H1 (cell line): ENCODE measurements at regions not wholly inside any gene's neighbourhood (a gene's known extent, or its start where the extent isn't known, plus 50 kb on each side); places are given as distances from the start of the nearest gene placed in this dataset.

ENCODE experiments used
- CTCF ChIA-PET: fragments of 300-600 bp; sonication (Branson Sonifier 250); formaldehyde crosslinking; loops from one replicate; lab custom pipeline; 2021; ENCODE audit not compliant: partially characterized antibody; lab: Charles Lee
- POLR2A ChIA-PET: fragments of 300-600 bp; sonication (Branson Sonifier 250); formaldehyde crosslinking; loops from one replicate; lab custom pipeline; 2021; ENCODE audit warnings: inconsistent platforms; ENCODE audit not compliant: partially characterized antibody; lab: Charles Lee
- DNase-seq, 2 experiments: peaks; one replicate each; pipeline versions ENCODE4 v3.0.0 to v3.0.0-alpha.2; 2010 to 2022; ENCODE audit warnings: low spot score in 2 of 2, low read depth in 1 of 2, mixed read lengths in 1 of 2
- FAIRE-seq: peaks from 2 replicates; lab custom pipeline; 2011; peaks lifted over from hg19 to GRCh38; lab: Jason Lieb, UNC
- H2AFZ ChIP-seq: 2 replicates; pipeline ENCODE4 v1.8.1; 2012; ENCODE audit warnings: low read length, inconsistent platforms
- H2AK5ac ChIP-seq: 2 replicates; pipeline ENCODE4 v1.6.1; 2013; ENCODE audit warnings: low read depth, low read length
- H2BK120ac ChIP-seq: replicated peaks from 2 replicates; pipeline ENCODE3; 2013; ENCODE audit warnings: low read depth, low read length, inconsistent platforms
- H2BK12ac ChIP-seq: 2 replicates; pipeline ENCODE4 v1.6.1; 2013; ENCODE audit warnings: low read depth, low read length
- H2BK15ac ChIP-seq: 2 replicates; pipeline ENCODE4 v1.6.1; 2013; ENCODE audit warnings: low read length
- H2BK20ac ChIP-seq: 2 replicates; pipeline ENCODE4 v1.6.1; 2013; ENCODE audit warnings: low read length
- H2BK5ac ChIP-seq: 2 replicates; pipeline ENCODE4 v1.6.1; 2013; ENCODE audit warnings: low read depth, low read length
- H3K14ac ChIP-seq: 2 replicates; pipeline ENCODE4 v1.6.1; 2013; ENCODE audit warnings: inconsistent platforms; ENCODE audit not compliant: insufficient read length
- H3K18ac ChIP-seq: 2 replicates; pipeline ENCODE4 v1.6.1; 2013; ENCODE audit warnings: low read length; ENCODE audit errors: extremely low read depth
- H3K23ac ChIP-seq: 2 replicates; pipeline ENCODE4 v1.6.1; 2013; ENCODE audit warnings: inconsistent platforms; ENCODE audit not compliant: insufficient read length
- H3K23me2 ChIP-seq: 2 replicates; pipeline ENCODE4 v1.6.1; 2013; ENCODE audit warnings: low read depth, low read length
- H3K27ac ChIP-seq: 2 replicates; pipeline ENCODE4 v1.6.1; 2011; ENCODE audit warnings: low read depth, low read length, inconsistent platforms
- H3K27me3 ChIP-seq, 4 experiments: replicated peaks in 1 of 4; 1 replicate in 1 of 4; 2 replicates in 3 of 4; pipeline versions ENCODE4 v1.6.1 to v1.8.1; 2011 to 2013; ENCODE audit warnings: low read length in 3 of 4, mild to moderate bottlenecking in 3 of 4, inconsistent platforms in 2 of 4, mixed read lengths in 2 of 4, moderate library complexity in 1 of 4; ENCODE audit not compliant: control insufficient read depth in 3 of 4, insufficient read depth in 3 of 4; ENCODE audit errors: extremely low read depth in 1 of 4
- H3K36me3 ChIP-seq, 4 experiments: 2 replicates each; pipeline versions ENCODE4 v1.6.1 to v1.8.1; 2011 to 2013; ENCODE audit warnings: mild to moderate bottlenecking in 4 of 4, low read length in 3 of 4, moderate library complexity in 2 of 4, control low read depth in 1 of 4, inconsistent platforms in 1 of 4; ENCODE audit not compliant: insufficient read depth in 4 of 4, control insufficient read depth in 2 of 4
- H3K4ac ChIP-seq: replicated peaks from 2 replicates; pipeline ENCODE3; 2013; ENCODE audit warnings: low read length, low read depth, mixed read lengths, inconsistent platforms; ENCODE audit not compliant: insufficient read length
- H3K4me1 ChIP-seq, 4 experiments: replicated peaks in 1 of 4; 1 replicate in 1 of 4; 2 replicates in 3 of 4; pipeline versions ENCODE4 v1.6.1 to v1.8.1; 2011 to 2013; ENCODE audit warnings: low read length in 3 of 4, inconsistent platforms in 2 of 4, mixed read lengths in 1 of 4; ENCODE audit not compliant: insufficient read depth in 4 of 4, control insufficient read depth in 3 of 4
- H3K4me2 ChIP-seq, 2 experiments: 2 replicates each; pipeline versions ENCODE4 v1.6.1 to v1.8.1; 2011 to 2013; ENCODE audit warnings: low read depth in 2 of 2, low read length in 2 of 2, control low read depth in 1 of 2, inconsistent platforms in 1 of 2, mild to moderate bottlenecking in 1 of 2; ENCODE audit not compliant: insufficient read depth in 1 of 2
- H3K4me3 ChIP-seq, 4 experiments: fragments of 200-600, 300-600 bp in 1 of 4; sonication (generic), shearing (Covaris generic), sonication (Bioruptor Twin) in 1 of 4; 2 replicates each; pipeline versions ENCODE4 v1.5.1 to v1.8.1; 2011 to 2016; ENCODE audit warnings: low read length in 4 of 4, low read depth in 3 of 4, control low read depth in 2 of 4, inconsistent platforms in 2 of 4, mild to moderate bottlenecking in 2 of 4, mixed read lengths in 1 of 4, moderate library complexity in 1 of 4; ENCODE audit not compliant: insufficient read depth in 2 of 4; ENCODE audit errors: extremely low read depth in 1 of 4
- H3K56ac ChIP-seq: replicated peaks from 2 replicates; pipeline ENCODE3; 2013; ENCODE audit warnings: low read depth, mild to moderate bottlenecking, mixed read lengths, low read length, inconsistent platforms; ENCODE audit not compliant: insufficient read length
- H3K79me1 ChIP-seq: 2 replicates; pipeline ENCODE4 v1.6.1; 2013; ENCODE audit warnings: low read depth, low read length, control low read depth
- H3K79me2 ChIP-seq, 2 experiments: 2 replicates each; pipeline versions ENCODE4 v1.6.1 to v1.8.1; 2012 to 2013; ENCODE audit warnings: low read length in 2 of 2, mild to moderate bottlenecking in 2 of 2, inconsistent platforms in 1 of 2; ENCODE audit not compliant: insufficient read depth in 2 of 2, control insufficient read depth in 1 of 2
- H3K9ac ChIP-seq, 4 experiments: replicated peaks in 1 of 4; 1 replicate in 1 of 4; 2 replicates in 3 of 4; pipeline versions ENCODE4 v1.6.1 to v1.8.1; 2011 to 2013; ENCODE audit warnings: low read depth in 3 of 4, low read length in 3 of 4, control low read depth in 2 of 4, mild to moderate bottlenecking in 2 of 4, moderate library complexity in 2 of 4, inconsistent platforms in 1 of 4; ENCODE audit errors: extremely low read depth in 1 of 4
- H3K9me3 ChIP-seq, 2 experiments: 2 replicates each; pipeline versions ENCODE4 v1.6.1 to v1.8.1; 2012 to 2013; ENCODE audit warnings: mild to moderate bottlenecking in 2 of 2, moderate library complexity in 2 of 2, control low read depth in 1 of 2, inconsistent platforms in 1 of 2, low read depth in 1 of 2, low read length in 1 of 2, mixed read lengths in 1 of 2; ENCODE audit not compliant: insufficient read depth in 2 of 2
- H4K20me1 ChIP-seq, 2 experiments: replicated peaks in 1 of 2; 2 replicates each; pipeline versions ENCODE3 to v1.8.1; 2011 to 2013; ENCODE audit warnings: inconsistent platforms in 2 of 2, low read length in 2 of 2, mild to moderate bottlenecking in 1 of 2; ENCODE audit not compliant: insufficient read depth in 2 of 2, control insufficient read depth in 1 of 2
- H4K5ac ChIP-seq: 2 replicates; pipeline ENCODE4 v1.6.1; 2013; ENCODE audit warnings: low read length, low read depth, mixed read lengths, inconsistent platforms; ENCODE audit not compliant: insufficient read length
- H4K8ac ChIP-seq: 2 replicates; pipeline ENCODE4 v1.8.0; 2013; ENCODE audit warnings: mild to moderate bottlenecking, moderate library complexity, low read length, inconsistent platforms; ENCODE audit not compliant: insufficient read depth; ENCODE audit errors: extremely low read depth
- H4K91ac ChIP-seq: replicated peaks from 2 replicates; pipeline ENCODE3; 2013; ENCODE audit warnings: low read length, mixed read lengths, inconsistent platforms; ENCODE audit not compliant: insufficient read length
- ATF3 ChIP-seq: IDR thresholded peaks from 2 replicates; pipeline ENCODE4 v1.6.1; 2011; ENCODE audit warnings: low read depth, mild to moderate bottlenecking, low read length; ENCODE audit not compliant: insufficient read depth
- BRCA1 ChIP-seq: IDR thresholded peaks from 2 replicates; pipeline ENCODE4 v1.6.1; 2012; ENCODE audit warnings: low read depth, low read length, improper control_type of control experiment
- CEBPB ChIP-seq: IDR thresholded peaks from 2 replicates; pipeline ENCODE4 v1.6.1; 2012; ENCODE audit warnings: low read depth, low read length
- CHD1 ChIP-seq: IDR thresholded peaks from 2 replicates; pipeline ENCODE4 v1.6.1; 2012; ENCODE audit warnings: low read depth, low read length, improper control_type of control experiment
- EGR1 ChIP-seq: IDR thresholded peaks from 2 replicates; pipeline ENCODE4 v1.6.1; 2011; ENCODE audit warnings: low read depth, low read length, borderline replicate concordance
- FOSL1 ChIP-seq: IDR thresholded peaks from 2 replicates; pipeline ENCODE4 v1.6.1; 2011; ENCODE audit warnings: mild to moderate bottlenecking, low read depth, low read length, moderate library complexity; ENCODE audit not compliant: insufficient read depth
- JUND ChIP-seq: IDR thresholded peaks from 2 replicates; pipeline ENCODE4 v1.6.1; 2011; ENCODE audit warnings: mild to moderate bottlenecking, improper control_type of control experiment, low read length
- KDM1A ChIP-seq: fragments of 200-600, 300-600 bp; sonication (generic); IDR thresholded peaks from 2 replicates; pipeline ENCODE4 v1.7.1; 2016; ENCODE audit warnings: mild to moderate bottlenecking, low read length, borderline replicate concordance
- KDM5A ChIP-seq: fragments of 200-600 bp; IDR thresholded peaks from 2 replicates; pipeline ENCODE4 v1.7.1; 2012; ENCODE audit warnings: mild to moderate bottlenecking, low read length, inconsistent platforms, mixed read lengths
- POU5F1 ChIP-seq: IDR thresholded peaks from 2 replicates; pipeline ENCODE4 v1.6.1; 2011; ENCODE audit warnings: low read depth, mild to moderate bottlenecking, low read length, moderate library complexity
- SAP30 ChIP-seq: fragments of 300-600 bp; sonication (generic); IDR thresholded peaks from 2 replicates; pipeline ENCODE4 v1.7.1; 2012; ENCODE audit warnings: low read length, moderate library complexity, mild to moderate bottlenecking, inconsistent platforms; ENCODE audit not compliant: insufficient read depth, insufficient replicate concordance
- SIN3A ChIP-seq, 2 experiments: IDR thresholded peaks in 1 of 2; conservative IDR thresholded peaks in 1 of 2; 2 replicates each; pipeline ENCODE4 v1.6.1; 2011 to 2012; ENCODE audit warnings: low read length in 2 of 2, improper control_type of control experiment in 1 of 2, low read depth in 1 of 2, mild to moderate bottlenecking in 1 of 2
- SUZ12 ChIP-seq: fragments of 200-600 bp; sonication (generic); IDR thresholded peaks from 2 replicates; pipeline ENCODE4 v1.6.1; 2012; ENCODE audit warnings: mild to moderate bottlenecking, inconsistent platforms, low read length, moderate library complexity, mixed read lengths
- WGBS, 2 experiments: shearing (Covaris generic) in 1 of 2; methylation state at CpG; one replicate each; pipeline versions ENCODE4 v1.1.6 to v1.1.7; 2013 to 2015; ENCODE audit warnings: low lambda C conversion rate in 2 of 2, mixed read lengths in 2 of 2, inconsistent platforms in 1 of 2, low coverage in 1 of 2, missing lambda C conversion rate in 1 of 2; ENCODE audit not compliant: insufficient replicate concordance in 2 of 2, insufficient coverage in 1 of 2, insufficient read length in 1 of 2; ENCODE audit errors: extremely low coverage in 1 of 2, missing lambda C conversion rate in 1 of 2; 5-methylcytosine and 5-hydroxymethylcytosine counted together

- no peak overlapping the region for H3K18ac ChIP-seq
Measured at GRCh38 chr2:41944220-41944880, 103.5 kb upstream of the PKDCC start.

More at GRCh38 chr2:41944220-41944880, 103.5 kb upstream of the PKDCC start:
- Histone ChIP-seq H2BK5ac (no peak overlapping the region; the same call in 1 of the 2 replicates), H3K4ac (no peak overlapping the region), H3K4me1 (peaks cover 13 to 31% (median 20%) of the 10 kb centered on the region in 4 experiments; a peak in 6 of 7 replicates), H3K27me3 (no peaks in the 10 kb centered on the region), H2BK15ac (peak overlapping the region; percentile 13; the same call in 1 of the 2 replicates), H3K79me2 (no peaks in the 10 kb centered on the region), H3K9ac (no peak overlapping the region), H3K9me3 (no peaks in the 10 kb centered on the region), H4K5ac (no peak overlapping the region), H3K79me1 (no peaks in the 10 kb centered on the region), H2BK20ac (peak overlapping the region; percentile 23), H3K36me3 (no peaks in the 10 kb centered on the region), H3K23ac (no peak overlapping the region), H3K14ac (no peak overlapping the region), H3K4me3 (no peak overlapping the region), H3K23me2 (no peaks in the 10 kb centered on the region), H2AK5ac (no peak overlapping the region), H4K20me1 (no peaks in the 10 kb centered on the region), H3K4me2 (no peak overlapping the region), H2BK120ac (no peak overlapping the region), H3K56ac (no peak overlapping the region), H4K91ac (no peak overlapping the region), H3K27ac (no peak overlapping the region), H4K8ac (no peak overlapping the region), H2AFZ (no peak overlapping the region), H2BK12ac (no peak overlapping the region; the same call in 1 of the 2 replicates)
- no peak for DNase-seq
- ChIA-PET CTCF (interaction anchor here (0.7 to 7.2 kb wide), 11 partner anchors 9 to 151 kb away, joined by 3 to 53 read pairs (median 4); no protein-coding TSS in a partner anchor), POLR2A (interaction anchor here (0.9 to 1.8 kb wide), 3 partner anchors 7 to 104 kb away, joined by 3 to 5 read pairs (median 3); partner anchors contain the start of gene PKDCC)
- WGBS, 2 experiments, result 84% methylated on average over 9 of the region's 9 CpGs; no CpG with 5 or more reads in 1 of the 2 experiments
- FAIRE-seq, result no peak
- no peak for TF ChIP-seq CHD1
- TF ChIP-seq CEBPB, result no peak
- TF ChIP-seq SUZ12, result no peak
- TF ChIP-seq KDM1A, result no peak
- TF ChIP-seq EGR1, result no peak
- TF ChIP-seq ATF3, result no peak
- TF ChIP-seq POU5F1, result no peak
- no peak for TF ChIP-seq BRCA1
- no peak for TF ChIP-seq SAP30
- no peak for TF ChIP-seq KDM5A
- TF ChIP-seq SIN3A (conservative IDR thresholded peaks at IDR 0.05 in 1 of 2, IDR thresholded peaks at IDR 0.05 in 1 of 2; ENCODE audit: low read depth in 1 of 2, low read length in 2 of 2), result no peak
- no peak for TF ChIP-seq JUND
- no peak for TF ChIP-seq FOSL1
